WTC11 (cell line): ENCODE measurements at regions not wholly inside any gene's neighbourhood (a gene's known extent, or its start where the extent isn't known, plus 50 kb on each side); places are given as distances from the start of the nearest gene placed in this dataset.

Experiments used
- IRF2 ChIP-seq: sonication (generic); formaldehyde crosslinking; IDR thresholded peaks from 2 replicates; pipeline ENCODE4 v1.8.0; 2022; ENCODE audit warnings: low read depth, missing genetic modification reagents, borderline replicate concordance
- JUN ChIP-seq: sonication (generic); formaldehyde crosslinking; IDR thresholded peaks from 2 replicates; pipeline ENCODE4 v1.8.0; 2023; ENCODE audit warnings: mild to moderate bottlenecking, missing genetic modification reagents
- NR2C2 ChIP-seq: sonication (generic); formaldehyde crosslinking; IDR thresholded peaks from 2 replicates; pipeline ENCODE4 v1.8.0; 2022; ENCODE audit warnings: mild to moderate bottlenecking, missing genetic modification reagents
- SMAD4 ChIP-seq: sonication (generic); formaldehyde crosslinking; IDR thresholded peaks from 2 replicates; pipeline ENCODE4 v1.8.0; 2022; ENCODE audit warnings: mild to moderate bottlenecking, missing genetic modification reagents
- SP1 ChIP-seq: sonication (generic); formaldehyde crosslinking; conservative IDR thresholded peaks from 2 replicates; pipeline ENCODE4 v1.8.1; 2022; ENCODE audit warnings: missing genetic modification reagents
- TF ChIP-seq, protein P1 (sequence below): fragments of 200-600 bp; IDR thresholded peaks from 2 replicates; pipeline ENCODE4 v1.8.0; 2022; ENCODE audit warnings: antibody characterized with exemption
- TF ChIP-seq, protein P2 (sequence below): fragments of 250-450 bp; sonication (Bioruptor Pico); IDR thresholded peaks from 2 replicates; pipeline ENCODE4 v2.1.2; 2022; ENCODE audit warnings: mild to moderate bottlenecking, moderate library complexity
- TF ChIP-seq, protein P3 (sequence below): sonication (generic); formaldehyde crosslinking; IDR thresholded peaks from 2 replicates; pipeline ENCODE4 v1.8.1; 2023; ENCODE audit warnings: mild to moderate bottlenecking, moderate library complexity, missing genetic modification reagents

DNA sequence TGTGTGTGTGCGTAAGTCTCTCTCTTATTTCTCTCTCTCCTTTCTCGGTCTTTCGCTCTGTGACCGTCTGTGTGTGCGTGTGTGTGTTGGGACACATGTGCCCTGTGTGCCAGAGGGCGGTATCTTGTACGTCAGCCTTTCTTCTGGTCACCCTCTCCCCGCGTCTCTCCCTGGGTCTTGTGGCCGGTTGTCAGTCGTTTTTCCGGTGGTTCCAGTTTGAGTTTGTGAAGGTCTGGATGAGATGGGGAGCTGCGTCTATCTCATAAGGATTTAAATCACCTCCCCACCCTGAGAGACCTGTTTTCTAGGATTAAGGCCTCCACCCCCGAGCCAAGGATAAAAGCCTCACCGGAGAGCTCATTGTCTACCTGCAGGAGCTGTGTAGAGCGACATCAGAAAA, 295.5 kb upstream of the ZNF337 start:
- TF ChIP-seq, protein P1, sequence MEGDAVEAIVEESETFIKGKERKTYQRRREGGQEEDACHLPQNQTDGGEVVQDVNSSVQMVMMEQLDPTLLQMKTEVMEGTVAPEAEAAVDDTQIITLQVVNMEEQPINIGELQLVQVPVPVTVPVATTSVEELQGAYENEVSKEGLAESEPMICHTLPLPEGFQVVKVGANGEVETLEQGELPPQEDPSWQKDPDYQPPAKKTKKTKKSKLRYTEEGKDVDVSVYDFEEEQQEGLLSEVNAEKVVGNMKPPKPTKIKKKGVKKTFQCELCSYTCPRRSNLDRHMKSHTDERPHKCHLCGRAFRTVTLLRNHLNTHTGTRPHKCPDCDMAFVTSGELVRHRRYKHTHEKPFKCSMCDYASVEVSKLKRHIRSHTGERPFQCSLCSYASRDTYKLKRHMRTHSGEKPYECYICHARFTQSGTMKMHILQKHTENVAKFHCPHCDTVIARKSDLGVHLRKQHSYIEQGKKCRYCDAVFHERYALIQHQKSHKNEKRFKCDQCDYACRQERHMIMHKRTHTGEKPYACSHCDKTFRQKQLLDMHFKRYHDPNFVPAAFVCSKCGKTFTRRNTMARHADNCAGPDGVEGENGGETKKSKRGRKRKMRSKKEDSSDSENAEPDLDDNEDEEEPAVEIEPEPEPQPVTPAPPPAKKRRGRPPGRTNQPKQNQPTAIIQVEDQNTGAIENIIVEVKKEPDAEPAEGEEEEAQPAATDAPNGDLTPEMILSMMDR, result no peak
- no peak for TF ChIP-seq SMAD4
- no peak for TF ChIP-seq NR2C2
- TF ChIP-seq IRF2 (CRISPR knock-in tag), result no peak
- TF ChIP-seq JUN (CRISPR knock-in tag), result no peak
- no peak for TF ChIP-seq SP1 (CRISPR knock-in tag)
- TF ChIP-seq, protein P2, sequence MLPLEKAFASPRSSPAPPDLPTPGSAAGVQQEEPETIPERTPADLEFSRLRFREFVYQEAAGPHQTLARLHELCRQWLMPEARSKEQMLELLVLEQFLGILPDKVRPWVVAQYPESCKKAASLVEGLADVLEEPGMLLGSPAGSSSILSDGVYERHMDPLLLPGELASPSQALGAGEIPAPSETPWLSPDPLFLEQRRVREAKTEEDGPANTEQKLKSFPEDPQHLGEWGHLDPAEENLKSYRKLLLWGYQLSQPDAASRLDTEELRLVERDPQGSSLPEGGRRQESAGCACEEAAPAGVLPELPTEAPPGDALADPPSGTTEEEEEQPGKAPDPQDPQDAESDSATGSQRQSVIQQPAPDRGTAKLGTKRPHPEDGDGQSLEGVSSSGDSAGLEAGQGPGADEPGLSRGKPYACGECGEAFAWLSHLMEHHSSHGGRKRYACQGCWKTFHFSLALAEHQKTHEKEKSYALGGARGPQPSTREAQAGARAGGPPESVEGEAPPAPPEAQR, result no peak
- TF ChIP-seq, protein P3, sequence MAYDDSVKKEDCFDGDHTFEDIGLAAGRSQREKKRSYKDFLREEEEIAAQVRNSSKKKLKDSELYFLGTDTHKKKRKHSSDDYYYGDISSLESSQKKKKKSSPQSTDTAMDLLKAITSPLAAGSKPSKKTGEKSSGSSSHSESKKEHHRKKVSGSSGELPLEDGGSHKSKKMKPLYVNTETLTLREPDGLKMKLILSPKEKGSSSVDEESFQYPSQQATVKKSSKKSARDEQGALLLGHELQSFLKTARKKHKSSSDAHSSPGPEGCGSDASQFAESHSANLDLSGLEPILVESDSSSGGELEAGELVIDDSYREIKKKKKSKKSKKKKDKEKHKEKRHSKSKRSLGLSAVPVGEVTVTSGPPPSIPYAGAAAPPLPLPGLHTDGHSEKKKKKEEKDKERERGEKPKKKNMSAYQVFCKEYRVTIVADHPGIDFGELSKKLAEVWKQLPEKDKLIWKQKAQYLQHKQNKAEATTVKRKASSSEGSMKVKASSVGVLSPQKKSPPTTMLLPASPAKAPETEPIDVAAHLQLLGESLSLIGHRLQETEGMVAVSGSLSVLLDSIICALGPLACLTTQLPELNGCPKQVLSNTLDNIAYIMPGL (CRISPR knock-in tag), result no peak
